ENCODE measurements at regions not wholly inside any gene's neighbourhood (a gene's known extent, or its start where the extent isn't known, plus 50 kb on each side); places are given as distances from the start of the nearest gene placed in this dataset.

- 90 to 100% (median 99%) methylated on average over 2 of the region's 2 CpGs for WGBS, 5 donors
- no peak for TF ChIP-seq POLR2AphosphoS5 (IDR thresholded peaks at IDR 0.05)
- H3K36me3 ChIP-seq = no peaks in the 10 kb centered on the region
- no peaks in the 10 kb centered on the region for H3K27me3 ChIP-seq
- H3K27ac ChIP-seq = no peak overlapping the region
- DNase-seq = no peak
- H3K4me3 ChIP-seq = no peak overlapping the region
- H3K9me3 ChIP-seq = peaks cover 6 to 18% (median 17%) of the 10 kb centered on the region in 4 donors
- intact Hi-C loops (cut with DNase I; ENCODE audit: low total_unique reads) = no loop called here
- no peaks in the 10 kb centered on the region for H3K4me1 ChIP-seq
Measured at GRCh38 chr1:173103006-173103405, 52.3 kb upstream of the TNFSF18 start.

- Histone ChIP-seq H3K27me3 (no peaks in the 10 kb centered on the region), H3K4me1 (no peaks in the 10 kb centered on the region), H3K36me3 (no peaks in the 10 kb centered on the region), H3K27ac (no peak overlapping the region), H3K4me3 (no peak overlapping the region), H3K9me3 (peaks cover 6 to 16% (median 15%) of the 10 kb centered on the region in 4 donors)
- no peak for TF ChIP-seq EP300 (IDR thresholded peaks at IDR 0.05)
- intact Hi-C loops (cut with DNase I; ENCODE audit: low total_unique reads) = no loop called here
- no peak for DNase-seq
- WGBS, 5 donors = 22 to 50% (median 38%) methylated on average over 1 of the region's 1 CpG
Measured at GRCh38 chr1:173101589-173101988, 50.8 kb upstream of the TNFSF18 start.

- Histone ChIP-seq H3K9me3 (peaks cover 6 to 16% (median 15%) of the 10 kb centered on the region in 4 donors), H3K27ac (no peak overlapping the region), H3K4me1 (no peaks in the 10 kb centered on the region), H3K4me3 (no peak overlapping the region), H3K27me3 (no peaks in the 10 kb centered on the region), H3K36me3 (no peaks in the 10 kb centered on the region)
- TF ChIP-seq POLR2A (IDR thresholded peaks at IDR 0.05) (no peak), EP300 (IDR thresholded peaks at IDR 0.05) (no peak), POLR2AphosphoS5 (IDR thresholded peaks at IDR 0.05) (no peak), CTCF (IDR thresholded peaks at IDR 0.05) (no peak)
- intact Hi-C loops (cut with DNase I; ENCODE audit: low total_unique reads) = no loop called here
- no peak for DNase-seq
- 93 to 100% (median 97%) methylated on average over 1 of the region's 1 CpG for WGBS, 5 donors
Measured at GRCh38 chr1:173100476-173101107, 49.9 kb upstream of the TNFSF18 start.
